Gastroesophageal sphincter (tissue), 4 donors: ENCODE measurements at regions not wholly inside any gene's neighbourhood (a gene's known extent, or its start where the extent isn't known, plus 50 kb on each side); places are given as distances from the start of the nearest gene placed in this dataset.

ENCODE experiments used
- ATAC-seq: fragments of 150-250 bp; one replicate; pipeline ENCODE4 v1.9.1; 2016; ENCODE audit warnings: mild to moderate bottlenecking, moderate library complexity
- H3K27ac ChIP-seq, 4 donors: fragments of 200-600 bp; sonication (generic) in 3 of 4; 1 replicate in 3 of 4; 2 replicates in 1 of 4; pipeline ENCODE4 v1.5.1; 2016 to 2019
- H3K27me3 ChIP-seq: fragments of 200-600 bp; sonication (generic); one replicate; pipeline ENCODE4 v1.5.1; 2019
- H3K36me3 ChIP-seq, 2 donors: fragments of 200-600 bp; sonication (generic); one replicate each; pipeline ENCODE4 v1.5.1; 2019; ENCODE audit warnings: control low read depth in 1 of 2
- H3K4me1 ChIP-seq, 3 donors: fragments of 200-600 bp; sonication (generic); 1 replicate in 2 of 3; 2 replicates in 1 of 3; pipeline ENCODE4 v1.5.1; 2016 to 2019; ENCODE audit warnings: control low read depth in 2 of 3
- H3K4me3 ChIP-seq, 2 donors: fragments of 200-600 bp; sonication (generic); one replicate each; pipeline ENCODE4 v1.5.1; 2019; ENCODE audit warnings: mild to moderate bottlenecking in 1 of 2, moderate library complexity in 1 of 2
- H3K9me3 ChIP-seq, 3 donors: fragments of 200-600 bp; sonication (generic); one replicate each; pipeline ENCODE4 v1.5.1; 2017 to 2019; ENCODE audit warnings: control low read depth in 2 of 3
- EP300 ChIP-seq: sonication (generic); formaldehyde crosslinking; IDR thresholded peaks from one replicate; pipeline ENCODE4 v1.6.1; 2017; ENCODE audit warnings: antibody characterized with exemption, mild to moderate bottlenecking
- POLR2A ChIP-seq, 2 donors: fragments of 450-650 bp; IDR thresholded peaks; one replicate each; pipeline ENCODE4 v1.6.1; 2017; ENCODE audit warnings: antibody characterized with exemption in 2 of 2, mild to moderate bottlenecking in 2 of 2, moderate library complexity in 1 of 2
- POLR2AphosphoS5 ChIP-seq: sonication (generic); formaldehyde crosslinking; IDR thresholded peaks from one replicate; pipeline ENCODE4 v1.6.1; 2017; ENCODE audit warnings: antibody characterized with exemption
- WGBS, 2 donors: methylation state at CpG; one replicate each; pipeline ENCODE4 v1.1.5; 2018; ENCODE audit warnings: low coverage in 1 of 2; 5-methylcytosine and 5-hydroxymethylcytosine counted together
- TF ChIP-seq, protein P1 (sequence below), 4 experiments: fragments of 200-600 bp in 2 of 4; fragments of 450-650 bp in 2 of 4; sonication (generic) in 1 of 4; IDR thresholded peaks; one replicate each; pipeline ENCODE4 v1.5.1; 2017 to 2019; ENCODE audit warnings: antibody characterized with exemption in 4 of 4, mild to moderate bottlenecking in 2 of 4, moderate library complexity in 2 of 4

DNA sequence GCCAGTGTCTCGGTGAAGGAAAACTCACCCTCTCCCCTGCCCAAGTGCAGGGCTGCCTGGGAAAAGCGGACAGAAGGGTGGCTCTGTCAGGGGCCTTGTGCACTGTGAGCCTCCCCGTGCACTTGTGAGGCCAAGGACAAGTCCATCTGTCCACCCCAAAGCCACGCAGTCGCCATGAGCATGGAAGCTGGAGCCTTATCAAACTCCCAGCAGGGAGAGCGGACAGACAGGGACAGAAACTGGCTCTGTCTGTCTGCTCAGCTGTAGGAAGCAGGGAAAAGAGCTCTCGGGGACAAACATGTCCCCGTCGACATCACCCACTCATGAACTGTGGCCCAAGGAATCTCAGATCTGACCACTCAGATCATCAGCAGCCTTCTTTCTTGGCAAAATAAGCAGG, 1385.4 kb downstream of the TBC1D22A start:
- ATAC-seq: no peak
- Histone ChIP-seq H3K4me3 (no peak overlapping the region), H3K36me3 (no peaks in the 10 kb centered on the region), H3K4me1 (no peaks in the 10 kb centered on the region), H3K27me3 (peaks cover 66% of the 10 kb centered on the region), H3K27ac (no peak overlapping the region), H3K9me3 (no peaks in the 10 kb centered on the region)
- 66% methylated on average over 5 of the region's 9 CpGs; no CpG with 5 or more reads in 1 of the 2 donors for WGBS, 2 donors
- no peak for TF ChIP-seq POLR2A (IDR thresholded peaks at IDR 0.05)
- TF ChIP-seq, protein P1, sequence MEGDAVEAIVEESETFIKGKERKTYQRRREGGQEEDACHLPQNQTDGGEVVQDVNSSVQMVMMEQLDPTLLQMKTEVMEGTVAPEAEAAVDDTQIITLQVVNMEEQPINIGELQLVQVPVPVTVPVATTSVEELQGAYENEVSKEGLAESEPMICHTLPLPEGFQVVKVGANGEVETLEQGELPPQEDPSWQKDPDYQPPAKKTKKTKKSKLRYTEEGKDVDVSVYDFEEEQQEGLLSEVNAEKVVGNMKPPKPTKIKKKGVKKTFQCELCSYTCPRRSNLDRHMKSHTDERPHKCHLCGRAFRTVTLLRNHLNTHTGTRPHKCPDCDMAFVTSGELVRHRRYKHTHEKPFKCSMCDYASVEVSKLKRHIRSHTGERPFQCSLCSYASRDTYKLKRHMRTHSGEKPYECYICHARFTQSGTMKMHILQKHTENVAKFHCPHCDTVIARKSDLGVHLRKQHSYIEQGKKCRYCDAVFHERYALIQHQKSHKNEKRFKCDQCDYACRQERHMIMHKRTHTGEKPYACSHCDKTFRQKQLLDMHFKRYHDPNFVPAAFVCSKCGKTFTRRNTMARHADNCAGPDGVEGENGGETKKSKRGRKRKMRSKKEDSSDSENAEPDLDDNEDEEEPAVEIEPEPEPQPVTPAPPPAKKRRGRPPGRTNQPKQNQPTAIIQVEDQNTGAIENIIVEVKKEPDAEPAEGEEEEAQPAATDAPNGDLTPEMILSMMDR (IDR thresholded peaks at IDR 0.05): no peak
- TF ChIP-seq EP300: no peak

DNA sequence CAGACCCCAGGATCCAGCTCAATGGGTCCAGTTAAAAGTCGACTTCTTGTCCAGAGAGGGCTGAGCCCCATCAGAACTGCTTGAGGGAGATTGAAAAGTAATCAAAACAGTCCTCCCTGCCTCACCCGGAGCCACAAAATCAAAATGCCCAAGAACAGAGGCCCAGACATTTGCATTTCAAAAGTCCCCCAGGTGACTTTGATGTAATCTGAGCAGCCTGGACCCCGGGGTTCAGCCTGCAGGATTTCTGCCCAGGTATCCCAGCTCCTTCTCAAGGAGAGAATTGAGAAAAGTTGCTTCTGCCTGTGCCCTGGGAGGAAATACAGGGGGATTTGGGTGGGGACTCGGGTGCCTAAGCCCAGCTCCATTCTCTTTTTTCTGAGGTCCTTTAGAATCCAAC, 1385.0 kb downstream of the TBC1D22A start:
- Histone ChIP-seq H3K27me3 (peaks cover 66% of the 10 kb centered on the region), H3K27ac (no peak overlapping the region), H3K4me3 (no peak overlapping the region), H3K36me3 (no peaks in the 10 kb centered on the region), H3K4me1 (no peaks in the 10 kb centered on the region), H3K9me3 (no peaks in the 10 kb centered on the region)
- WGBS, 2 donors: 20 to 41% methylated on average over 1 to 2 of the region's 4 CpGs
- TF ChIP-seq POLR2AphosphoS5 (no peak), EP300 (no peak), POLR2A (IDR thresholded peaks at IDR 0.05) (no peak)
- TF ChIP-seq, protein P1 (IDR thresholded peaks at IDR 0.05): no peak
- ATAC-seq: no peak

DNA sequence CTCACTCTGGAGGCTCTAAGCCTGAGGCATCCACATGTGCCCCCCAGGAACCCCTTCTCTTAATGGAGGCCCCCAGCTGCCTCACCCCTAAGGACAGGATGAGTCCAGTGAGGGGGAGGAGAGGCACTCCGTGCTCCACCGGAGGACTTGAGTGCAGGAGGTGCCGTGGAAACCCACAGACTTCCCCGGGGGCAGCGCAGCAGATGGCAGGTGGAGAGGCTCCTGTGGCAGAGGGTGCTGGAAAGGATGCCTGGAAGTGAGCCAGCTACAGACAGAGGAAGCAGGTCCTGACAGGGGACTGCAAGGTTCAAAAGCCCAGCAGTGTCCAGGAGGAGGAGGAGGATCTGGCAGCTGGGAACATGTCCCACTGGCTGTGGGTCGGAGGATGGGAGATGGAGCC, 1384.0 kb downstream of the TBC1D22A start:
- no peaks in the 10 kb centered on the region for H3K9me3 ChIP-seq
- 40 to 50% methylated on average over 1 of the region's 6 CpGs for WGBS, 2 donors
- no peak for TF ChIP-seq EP300
- TF ChIP-seq POLR2AphosphoS5: no peak
- TF ChIP-seq, protein P1 (IDR thresholded peaks at IDR 0.05): no peak
- TF ChIP-seq POLR2A (IDR thresholded peaks at IDR 0.05): no peak
- no peak overlapping the region for H3K27ac ChIP-seq
- ATAC-seq: no peak
- peaks cover 73% of the 10 kb centered on the region for H3K27me3 ChIP-seq
- H3K4me3 ChIP-seq: no peak overlapping the region
- no peaks in the 10 kb centered on the region for H3K36me3 ChIP-seq
- no peaks in the 10 kb centered on the region for H3K4me1 ChIP-seq

DNA sequence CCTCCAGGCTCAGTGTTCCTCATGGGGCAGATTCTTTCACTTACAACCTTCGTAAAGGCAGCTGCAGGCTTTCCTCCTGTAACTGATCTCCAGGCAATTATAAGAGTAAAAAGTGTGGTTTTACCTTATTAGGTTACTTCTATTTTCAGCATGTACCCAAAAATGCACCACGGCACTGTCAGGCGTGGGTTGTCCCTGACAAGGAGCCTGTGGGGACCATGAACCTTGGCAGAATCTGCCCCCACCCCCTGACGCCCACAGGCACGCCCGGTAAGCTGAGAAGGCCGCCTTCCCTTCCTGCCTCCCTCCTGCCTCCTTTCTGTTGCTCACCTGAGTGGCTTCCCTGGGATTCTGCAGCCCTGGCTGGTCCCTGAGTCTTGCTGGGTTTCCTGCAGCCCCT, 1383.3 kb downstream of the TBC1D22A start:
- H3K4me1 ChIP-seq: no peaks in the 10 kb centered on the region
- ATAC-seq: no peak
- TF ChIP-seq POLR2AphosphoS5 (no peak), POLR2A (IDR thresholded peaks at IDR 0.05) (no peak), EP300 (no peak)
- TF ChIP-seq, protein P1 (IDR thresholded peaks at IDR 0.05): no peak
- H3K9me3 ChIP-seq: no peaks in the 10 kb centered on the region
- 29 to 50% methylated on average over 3 to 5 of the region's 7 CpGs for WGBS, 2 donors
- no peak overlapping the region for H3K4me3 ChIP-seq
- no peak overlapping the region for H3K27ac ChIP-seq
- H3K36me3 ChIP-seq: no peaks in the 10 kb centered on the region
- H3K27me3 ChIP-seq: peaks cover 78% of the 10 kb centered on the region

DNA sequence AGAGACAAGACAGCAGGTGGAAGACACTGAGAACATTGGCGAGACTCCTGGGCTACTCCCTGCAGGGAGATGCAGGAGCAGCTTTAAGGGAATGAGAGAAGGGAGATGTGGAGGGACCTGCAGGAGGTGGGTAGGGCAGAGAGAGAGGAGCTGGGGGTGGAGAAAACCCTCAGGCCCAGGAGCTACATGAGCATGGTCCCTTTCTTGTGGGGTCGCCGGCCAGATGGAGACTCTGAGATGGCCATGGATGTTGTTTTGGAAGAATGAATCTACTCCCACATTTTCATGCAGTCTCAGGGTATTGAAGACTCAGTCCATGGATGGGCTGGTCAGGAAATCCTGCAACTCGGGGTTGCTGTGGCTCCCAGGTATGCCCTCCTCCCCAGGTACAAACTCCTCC, 1381.9 kb downstream of the TBC1D22A start:
- Histone ChIP-seq H3K4me1 (no peaks in the 10 kb centered on the region), H3K27me3 (peaks cover 72% of the 10 kb centered on the region), H3K27ac (no peak overlapping the region), H3K4me3 (no peak overlapping the region), H3K36me3 (no peaks in the 10 kb centered on the region), H3K9me3 (no peaks in the 10 kb centered on the region)
- TF ChIP-seq EP300 (no peak), POLR2AphosphoS5 (no peak), POLR2A (IDR thresholded peaks at IDR 0.05) (no peak)
- TF ChIP-seq, protein P1 (IDR thresholded peaks at IDR 0.05): no peak
- WGBS, 2 donors: 81% methylated on average over 3 to 4 of the region's 4 CpGs
- ATAC-seq: no peak
